ENCODE measurements at regions not wholly inside any gene's neighbourhood (a gene's known extent, or its start where the extent isn't known, plus 50 kb on each side); places are given as distances from the start of the nearest gene placed in this dataset.

GRCh38 chr7:67432536-67433234, 436.1 kb downstream of the TYW1 start:
- no peak overlapping the region for H3K27ac ChIP-seq (ENCODE audit: low read depth in 2 of 2, low read length in 2 of 2)
- no peaks in the 10 kb centered on the region for H3K27me3 ChIP-seq (ENCODE audit: control insufficient read depth, insufficient read depth, low read length)
- intact Hi-C loops (cut with DNase I) = no loop called here
- DNase-seq = no peak
- H3K4me1 ChIP-seq (ENCODE audit: control insufficient read depth in 2 of 3, insufficient read depth in 2 of 3, low read depth in 1 of 3, low read length in 3 of 3) = no peaks in the 10 kb centered on the region
- no peaks in the 10 kb centered on the region for H3K36me3 ChIP-seq (ENCODE audit: control insufficient read depth in 2 of 3, insufficient read depth in 3 of 3, low read length in 3 of 3)
- no peak for TF ChIP-seq CTCF (IDR thresholded peaks at IDR 0.05; ENCODE audit: borderline replicate concordance, extremely low read depth, insufficient read depth)
- no peak for FAIRE-seq
- peaks cover 0 to 6% (median 0%) of the 10 kb centered on the region in 3 donors for H3K9me3 ChIP-seq (ENCODE audit: control insufficient read depth in 2 of 3, insufficient read depth in 1 of 3, low read length in 3 of 3)
- H3K9ac ChIP-seq (ENCODE audit: low read length in 3 of 3) = no peak overlapping the region
- H3K4me3 ChIP-seq (ENCODE audit: low read length in 3 of 3) = no peak overlapping the region

GRCh38 chr7:67435894-67436535, 439.4 kb downstream of the TYW1 start:
- intact Hi-C loops (cut with DNase I) = no loop called here
- Histone ChIP-seq H3K4me3 (ENCODE audit: low read length in 3 of 3) (no peak overlapping the region), H3K27me3 (ENCODE audit: control insufficient read depth, insufficient read depth, low read length) (no peaks in the 10 kb centered on the region), H3K36me3 (ENCODE audit: control insufficient read depth in 2 of 3, insufficient read depth in 3 of 3, low read length in 3 of 3) (no peaks in the 10 kb centered on the region), H3K9me3 (ENCODE audit: control insufficient read depth in 2 of 3, insufficient read depth in 1 of 3, low read length in 3 of 3) (peaks cover 0 to 6% (median 0%) of the 10 kb centered on the region in 3 donors), H3K4me1 (ENCODE audit: control insufficient read depth in 2 of 3, insufficient read depth in 2 of 3, low read depth in 1 of 3, low read length in 3 of 3) (no peaks in the 10 kb centered on the region), H3K9ac (ENCODE audit: low read length in 3 of 3) (no peak overlapping the region), H3K27ac (ENCODE audit: low read depth in 2 of 2, low read length in 2 of 2) (no peak overlapping the region)
- no peak for FAIRE-seq
- no peak for DNase-seq
- TF ChIP-seq CTCF (IDR thresholded peaks at IDR 0.05; ENCODE audit: borderline replicate concordance, extremely low read depth, insufficient read depth) = no peak

GRCh38 chr7:67438198-67438882, 441.7 kb downstream of the TYW1 start:
- Histone ChIP-seq H3K27ac (ENCODE audit: low read depth in 2 of 2, low read length in 2 of 2) (no peak overlapping the region), H3K27me3 (ENCODE audit: control insufficient read depth, insufficient read depth, low read length) (no peaks in the 10 kb centered on the region), H3K9ac (ENCODE audit: low read length in 3 of 3) (no peak overlapping the region), H3K4me3 (ENCODE audit: low read length in 3 of 3) (no peak overlapping the region), H3K4me1 (ENCODE audit: control insufficient read depth in 2 of 3, insufficient read depth in 2 of 3, low read depth in 1 of 3, low read length in 3 of 3) (no peaks in the 10 kb centered on the region), H3K36me3 (ENCODE audit: control insufficient read depth in 2 of 3, insufficient read depth in 3 of 3, low read length in 3 of 3) (no peaks in the 10 kb centered on the region), H3K9me3 (ENCODE audit: control insufficient read depth in 2 of 3, insufficient read depth in 1 of 3, low read length in 3 of 3) (peaks cover 0 to 5% (median 0%) of the 10 kb centered on the region in 3 donors)
- no peak for DNase-seq
- intact Hi-C loops (cut with DNase I) = no loop called here
- no peak for FAIRE-seq
- TF ChIP-seq CTCF (IDR thresholded peaks at IDR 0.05; ENCODE audit: borderline replicate concordance, extremely low read depth, insufficient read depth) = no peak

All from kidney (tissue), 13 donors.